HG03139 (cell line): ENCODE measurements at regions not wholly inside any gene's neighbourhood (a gene's known extent, or its start where the extent isn't known, plus 50 kb on each side); places are given as distances from the start of the nearest gene placed in this dataset.
"Not testable (repeated sequence)": the region's sequence is repeated elsewhere in the genome, so short reads cannot be mapped to it uniquely, and the experiment has no call there.

Experiments used
- ATAC-seq: cut with Tn5 transposase; IDR thresholded peaks from one replicate; pipeline ENCODE4 v1.9.1; 2021; ENCODE audit not compliant: unreplicated experiment

DNA sequence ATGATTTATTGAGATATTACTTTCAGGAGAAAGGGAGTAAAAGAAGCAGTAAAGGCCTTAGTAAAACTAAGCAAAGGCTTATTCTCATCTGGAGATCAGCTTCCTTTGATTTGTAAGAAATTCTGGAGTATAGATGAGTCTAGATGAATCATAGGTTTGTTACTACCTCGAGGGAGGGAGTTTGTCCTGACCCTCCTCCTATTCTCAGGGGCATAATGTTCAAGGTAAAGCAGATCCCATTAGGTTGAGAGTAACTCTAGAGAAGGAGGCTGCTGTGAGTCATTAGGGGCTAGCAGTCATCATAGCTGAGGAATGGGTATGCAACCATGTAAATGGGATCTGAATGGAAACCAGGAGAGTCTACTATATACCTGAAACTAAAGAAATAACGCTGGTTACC, 155.5 kb upstream of the MOCS2 start:
- no peak for ATAC-seq

DNA sequence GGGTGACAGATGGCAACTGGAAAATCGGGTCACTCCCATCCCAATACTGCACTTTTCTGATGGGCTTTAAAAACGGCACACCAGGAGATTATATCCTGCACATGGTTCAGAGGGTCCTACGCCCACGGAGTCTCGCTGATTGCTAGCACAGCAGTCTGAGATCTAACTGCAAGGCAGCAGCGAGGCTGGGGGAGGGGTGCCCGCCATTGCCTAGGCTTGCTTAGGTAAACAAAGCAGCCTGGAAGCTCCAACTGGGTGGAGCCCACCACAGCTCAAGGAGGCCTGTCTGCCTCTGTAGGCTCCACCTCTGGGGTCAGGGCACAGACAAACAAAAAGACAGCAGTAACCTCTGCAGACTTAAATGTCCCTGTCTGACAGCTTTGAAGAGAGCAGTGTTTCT, 158.7 kb upstream of the MOCS2 start:
- ATAC-seq: not testable (repeated sequence)

DNA sequence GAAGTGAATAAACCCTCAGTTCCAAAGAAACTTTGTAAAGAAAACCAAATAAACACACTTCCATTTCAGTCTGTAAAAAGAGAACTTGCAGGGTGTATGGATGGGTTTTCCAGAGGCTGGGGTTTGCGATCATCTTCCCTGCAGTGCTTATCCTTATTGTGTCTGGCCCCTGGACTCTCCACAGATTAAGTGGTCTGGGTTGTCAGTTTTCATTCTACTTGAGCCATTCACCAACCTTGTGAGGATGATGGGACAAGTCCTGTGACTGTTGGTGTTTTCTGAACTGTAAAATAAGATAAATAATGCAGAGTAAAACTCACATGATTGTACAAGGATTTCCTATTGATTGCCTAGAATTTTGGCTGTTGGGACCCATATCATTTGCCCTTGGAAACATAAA, 166.1 kb upstream of the MOCS2 start:
- no peak for ATAC-seq

DNA sequence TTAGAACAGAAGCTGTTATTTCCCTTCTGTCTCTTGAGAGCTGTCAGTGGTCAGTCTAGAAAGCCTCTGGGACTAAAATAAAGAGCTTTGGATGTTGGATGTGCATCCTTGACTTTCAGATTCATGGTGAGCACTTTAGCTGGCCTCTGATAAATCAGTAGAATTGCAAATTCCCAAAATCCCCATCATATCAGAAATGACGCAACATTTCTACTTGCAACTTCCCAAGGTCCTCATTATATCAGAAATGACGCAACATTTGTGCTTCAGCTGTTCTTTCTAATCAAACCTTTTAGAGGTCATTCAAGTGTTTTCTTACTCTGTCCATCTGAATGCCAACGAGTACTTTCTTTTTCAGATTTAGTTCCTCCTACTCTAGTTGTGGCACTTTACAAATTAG, 167.3 kb upstream of the MOCS2 start:
- no peak for ATAC-seq

DNA sequence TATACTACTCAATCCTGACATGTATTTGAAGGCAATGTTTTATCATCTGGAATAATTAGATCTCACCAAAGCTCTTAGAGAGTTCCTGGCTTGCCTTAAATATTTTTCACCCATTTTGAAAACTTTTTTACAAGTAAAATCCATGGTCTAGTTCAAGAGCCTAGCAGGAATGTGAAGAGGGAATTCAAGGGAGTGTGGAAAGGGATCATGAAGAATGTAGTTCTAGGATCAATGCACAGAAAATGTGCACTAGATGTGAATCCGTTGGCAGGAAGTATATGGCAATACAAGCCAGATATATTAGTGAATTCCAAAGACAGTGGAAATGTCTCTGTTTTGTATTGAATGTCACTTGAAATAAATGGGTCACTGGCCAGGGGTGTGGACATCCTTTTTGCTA, 167.9 kb upstream of the MOCS2 start:
- no peak for ATAC-seq

DNA sequence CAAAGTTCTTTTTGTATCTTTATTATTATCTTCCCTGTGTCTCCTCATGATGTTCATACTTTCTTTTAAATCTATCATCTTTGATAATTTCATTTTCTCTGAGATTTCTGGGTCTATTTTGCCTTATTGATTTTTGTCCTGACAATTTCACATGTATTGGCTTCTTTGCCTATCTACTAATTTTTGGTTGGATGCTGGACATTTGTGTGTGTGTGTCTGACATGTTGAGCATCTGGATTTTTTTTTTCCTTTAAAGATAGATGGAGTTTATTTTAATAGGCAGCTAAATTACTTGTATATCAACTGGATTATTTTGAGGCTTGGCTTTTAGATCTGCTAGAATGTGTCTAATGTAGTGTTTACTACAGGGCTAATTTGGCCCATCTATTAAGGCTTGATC, 178.0 kb upstream of the MOCS2 start:
- no peak for ATAC-seq

DNA sequence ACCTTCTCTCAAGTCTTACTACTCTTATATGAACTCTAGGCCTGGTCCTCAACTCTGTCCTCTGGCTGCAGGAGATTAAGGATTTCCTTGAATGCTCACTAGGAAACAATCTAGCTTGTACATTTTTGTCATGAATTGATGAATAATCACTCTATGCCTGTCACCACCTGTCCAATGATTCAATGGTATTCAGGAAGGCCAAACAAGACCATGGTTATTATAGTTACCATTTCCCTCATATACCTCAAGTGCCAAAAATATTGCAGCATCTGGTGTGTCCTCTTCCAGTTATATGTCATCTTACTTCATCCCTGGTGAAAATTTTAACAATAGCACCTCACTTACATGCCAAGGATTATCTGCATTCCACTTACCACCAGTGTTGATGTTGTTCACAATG, 179.0 kb upstream of the MOCS2 start:
- ATAC-seq: no peak

DNA sequence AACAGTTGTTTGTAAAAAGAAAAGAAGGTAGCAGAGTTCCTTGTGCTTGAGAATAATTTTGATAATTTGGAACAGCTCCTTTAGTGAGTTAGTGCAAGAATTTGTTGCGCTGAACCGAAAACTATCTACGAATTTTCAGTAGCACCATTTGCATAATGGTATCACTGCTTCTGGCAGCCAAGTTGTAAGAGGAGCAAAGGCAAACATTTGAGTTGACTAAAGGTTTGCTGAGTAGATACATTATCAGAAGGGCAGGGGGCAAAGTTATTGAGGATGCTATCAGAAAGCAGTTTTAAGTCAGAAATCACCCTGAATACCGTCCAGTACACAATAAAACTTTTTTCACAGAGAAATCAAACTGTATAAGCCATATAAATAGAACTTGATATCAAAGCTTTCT, 181.5 kb upstream of the MOCS2 start:
- no peak for ATAC-seq

DNA sequence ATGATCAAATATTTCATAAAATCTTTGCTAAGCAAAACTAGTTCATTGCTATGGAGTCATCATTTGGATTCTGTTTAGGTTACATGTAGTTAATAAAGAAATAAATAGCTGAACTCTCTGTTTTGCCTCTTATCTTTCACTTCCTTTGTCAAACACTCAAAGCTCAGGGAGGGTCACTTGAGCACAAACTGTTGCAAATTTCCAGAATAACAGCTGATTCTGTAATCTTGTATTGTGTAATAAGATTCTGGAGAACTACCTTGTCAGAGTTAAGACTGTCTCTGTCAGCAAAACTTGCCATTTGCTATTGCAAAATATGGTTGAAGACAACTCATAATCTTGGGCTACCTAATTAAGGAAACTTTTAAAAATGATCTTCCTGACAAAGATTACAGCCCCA, 182.0 kb upstream of the MOCS2 start:
- no peak for ATAC-seq

DNA sequence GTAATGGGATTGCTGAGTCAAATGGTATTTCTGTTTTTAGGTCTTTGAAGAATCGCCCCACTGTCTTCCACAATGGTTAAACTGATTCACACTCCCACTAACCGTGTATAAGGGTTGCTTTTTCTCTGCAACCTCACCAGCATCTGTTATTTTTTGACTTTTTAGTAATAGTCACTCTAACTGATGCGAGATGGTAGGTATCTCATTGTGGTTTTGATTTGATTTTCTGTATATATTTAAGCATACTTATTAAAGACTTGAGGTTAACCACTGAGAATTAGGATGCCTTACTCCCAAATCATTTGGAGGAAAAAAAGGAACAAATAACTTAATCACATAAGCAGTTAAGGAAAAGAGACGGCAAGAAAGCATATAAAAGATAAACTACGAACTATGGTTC, 181.6 kb upstream of the FST start:
- ATAC-seq: no peak

DNA sequence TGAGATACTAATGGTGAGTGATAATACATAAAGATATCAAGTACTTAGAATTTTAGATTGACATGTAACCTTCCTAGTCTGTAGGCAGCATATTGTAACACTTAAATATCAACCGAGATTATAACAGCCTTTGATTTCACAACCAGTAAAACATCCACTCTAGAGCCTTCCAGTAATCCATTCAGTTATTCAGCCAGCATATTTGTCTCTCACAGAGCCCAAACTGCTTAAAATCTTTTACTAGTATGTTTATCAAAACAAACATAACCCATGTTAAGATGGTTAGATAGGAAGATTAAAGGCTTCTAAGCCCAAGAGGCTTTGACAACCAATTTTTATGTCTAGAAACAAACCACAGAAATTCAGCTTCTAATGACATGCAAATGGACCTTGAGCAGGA, 177.9 kb upstream of the FST start:
- ATAC-seq: no peak

DNA sequence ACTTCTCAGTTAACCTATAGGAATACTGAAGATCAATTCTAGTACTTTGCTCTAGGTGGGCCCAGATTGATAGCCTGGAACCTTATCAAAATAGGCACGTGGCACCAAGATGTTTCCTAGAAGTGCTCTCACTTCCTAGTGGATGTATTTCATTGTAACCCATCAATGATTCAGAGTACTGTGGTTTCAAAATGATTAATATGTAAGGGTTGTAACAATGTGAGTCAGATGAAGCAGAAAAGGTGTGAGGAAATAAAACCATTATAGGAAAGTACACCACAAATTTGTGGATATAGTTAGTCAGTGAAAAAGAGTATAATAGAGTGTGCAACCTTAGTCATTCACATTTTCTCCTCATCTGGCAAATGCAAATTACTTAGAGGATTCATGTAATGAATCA, 177.3 kb upstream of the FST start:
- no peak for ATAC-seq

DNA sequence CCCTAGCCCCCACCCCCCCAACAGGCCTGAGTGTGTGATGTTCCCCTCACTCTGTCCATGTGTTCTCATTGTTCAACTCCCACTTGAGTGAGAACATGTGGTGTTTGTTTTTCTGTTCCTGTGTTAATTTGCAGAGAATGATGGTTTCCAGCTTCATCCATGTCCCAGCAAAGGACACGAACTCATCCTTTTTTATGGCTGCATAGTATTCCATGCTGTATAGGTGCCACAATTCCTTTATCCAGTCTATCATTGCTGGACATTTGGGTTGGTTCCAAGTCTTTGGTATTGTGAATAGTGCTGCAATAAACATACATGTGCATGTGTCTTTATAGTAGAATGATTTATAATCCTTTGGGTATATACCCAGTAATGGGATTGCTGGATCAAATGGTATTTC, 175.1 kb upstream of the FST start:
- ATAC-seq: not testable (repeated sequence)

DNA sequence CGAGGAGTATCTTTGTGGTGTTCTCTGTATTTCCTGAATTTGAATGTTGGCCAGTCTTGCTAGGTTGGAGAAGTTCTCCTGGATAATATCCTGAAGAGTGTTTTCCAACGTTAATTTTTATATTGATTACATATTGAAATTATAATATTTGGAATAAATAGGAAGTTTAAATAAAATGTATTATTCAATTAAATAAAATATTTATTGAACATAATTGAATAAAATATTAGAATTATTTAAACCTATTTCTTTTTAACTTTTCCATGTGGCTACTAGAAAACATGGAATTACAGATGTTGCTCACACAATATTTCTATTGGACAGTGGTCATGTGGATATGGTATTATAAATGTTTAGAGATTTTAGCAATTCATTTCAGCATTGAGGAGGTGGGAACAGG, 170.8 kb upstream of the FST start:
- ATAC-seq: no peak

DNA sequence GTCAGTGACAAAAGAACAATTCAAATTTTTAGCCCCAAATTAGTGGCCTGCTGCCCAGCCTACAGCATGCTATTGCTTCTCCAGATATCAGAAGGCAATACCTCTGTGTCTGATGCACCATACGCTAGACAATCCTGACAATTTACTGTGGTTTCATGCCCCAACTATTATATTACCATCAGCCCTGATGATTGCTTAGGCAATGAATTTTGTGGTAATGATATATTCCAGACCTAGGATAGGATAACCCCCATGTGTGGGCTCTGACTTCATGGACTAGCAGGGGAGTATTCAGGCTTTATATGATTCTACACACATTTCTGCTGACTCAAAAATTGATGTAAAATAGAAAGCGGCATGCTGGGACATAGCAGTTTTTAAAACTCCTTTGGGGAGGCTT, 168.7 kb upstream of the FST start:
- ATAC-seq: no peak

DNA sequence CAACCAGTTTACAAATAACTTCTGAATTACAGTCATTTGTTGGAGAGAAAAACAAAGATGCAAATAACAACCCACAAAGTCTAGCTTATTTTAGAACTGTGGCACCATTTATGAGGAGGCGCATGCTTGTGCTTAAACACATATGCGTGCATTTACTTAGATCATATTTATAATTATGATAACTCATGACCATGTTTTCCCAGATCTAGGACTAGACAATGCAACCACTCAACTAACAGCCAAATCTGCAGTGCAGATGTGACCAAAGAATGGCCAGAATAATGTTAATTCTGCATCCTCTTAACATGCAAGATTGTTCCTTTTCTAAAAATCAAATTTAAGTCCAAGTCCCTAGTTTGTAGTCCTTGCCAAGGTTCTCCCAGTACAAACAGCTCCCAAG, 167.3 kb upstream of the FST start:
- no peak for ATAC-seq

DNA sequence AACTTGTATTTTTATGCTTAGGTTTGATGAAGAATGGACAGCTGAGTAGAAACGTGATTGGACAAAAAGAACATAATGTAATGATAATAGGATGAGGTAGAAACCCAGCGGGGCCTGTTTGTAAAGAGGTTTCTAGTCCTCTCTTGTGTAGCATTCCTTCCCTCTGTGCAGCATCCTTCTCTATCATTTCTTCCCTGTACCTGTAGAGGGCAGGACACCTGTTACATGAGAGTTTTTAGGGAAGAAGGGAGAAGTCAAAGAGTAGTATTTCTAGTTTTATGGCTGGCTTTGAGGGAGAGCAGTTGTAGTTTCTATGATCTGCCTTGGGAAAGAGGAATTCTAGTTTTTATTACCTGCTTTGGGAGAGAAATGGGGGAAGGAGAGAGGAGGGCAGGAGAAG, 162.1 kb upstream of the FST start:
- ATAC-seq: no peak

DNA sequence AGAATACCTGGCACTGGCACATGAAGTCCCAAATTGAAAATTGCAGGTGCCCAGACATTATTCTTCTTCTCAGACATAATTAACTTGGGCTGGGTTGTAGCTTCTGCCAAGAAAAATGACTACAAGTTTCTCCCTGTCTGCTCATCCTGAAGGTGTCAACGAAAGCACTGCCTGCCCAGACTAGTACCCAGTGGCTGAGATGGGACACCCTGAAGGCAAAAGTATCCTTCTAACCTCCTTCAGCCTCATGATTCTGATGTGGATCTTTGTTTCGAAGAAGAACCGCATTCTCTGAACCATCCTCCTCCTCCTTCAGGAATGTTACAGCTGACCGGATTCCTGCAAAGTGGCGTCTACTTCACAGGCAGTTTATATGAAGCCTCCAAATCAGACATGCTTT, 161.1 kb upstream of the FST start:
- no peak for ATAC-seq

DNA sequence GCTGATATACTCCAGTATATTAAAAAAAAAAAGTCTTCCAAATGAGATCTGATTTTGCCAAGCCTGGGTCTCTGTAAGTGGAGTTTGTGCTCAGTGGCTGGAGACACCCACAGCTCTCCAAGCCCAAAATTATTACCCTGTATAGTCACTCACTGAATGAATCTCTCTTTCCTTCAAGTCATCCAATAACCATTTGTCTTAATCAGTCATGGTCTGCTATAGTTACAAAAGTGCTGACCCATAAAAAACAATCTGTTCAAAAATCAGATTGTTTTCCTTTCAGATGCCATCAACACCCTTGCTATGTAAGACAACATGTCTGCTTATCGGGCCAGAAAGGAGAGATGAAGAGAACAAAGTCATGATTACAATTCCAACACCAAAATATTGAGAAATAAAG, 159.4 kb upstream of the FST start:
- no peak for ATAC-seq

DNA sequence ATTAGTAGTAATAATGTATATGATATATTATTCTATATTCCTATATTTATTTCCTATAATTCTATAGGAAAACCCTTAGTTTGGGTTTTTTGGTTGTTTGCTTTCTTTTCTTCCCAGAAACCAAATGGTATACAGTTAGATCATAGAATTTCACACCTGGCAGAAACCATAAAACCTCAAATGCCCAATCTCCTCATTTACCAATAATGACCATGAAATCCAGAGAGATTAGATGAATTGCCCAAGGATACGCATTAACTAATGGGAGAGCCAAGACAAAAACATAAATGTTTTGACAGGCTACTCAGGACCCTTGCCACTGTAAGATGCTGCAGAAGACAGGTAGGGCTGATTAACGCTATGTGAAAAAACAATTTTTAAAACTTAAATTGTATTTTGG, 158.7 kb upstream of the FST start:
- no peak for ATAC-seq

DNA sequence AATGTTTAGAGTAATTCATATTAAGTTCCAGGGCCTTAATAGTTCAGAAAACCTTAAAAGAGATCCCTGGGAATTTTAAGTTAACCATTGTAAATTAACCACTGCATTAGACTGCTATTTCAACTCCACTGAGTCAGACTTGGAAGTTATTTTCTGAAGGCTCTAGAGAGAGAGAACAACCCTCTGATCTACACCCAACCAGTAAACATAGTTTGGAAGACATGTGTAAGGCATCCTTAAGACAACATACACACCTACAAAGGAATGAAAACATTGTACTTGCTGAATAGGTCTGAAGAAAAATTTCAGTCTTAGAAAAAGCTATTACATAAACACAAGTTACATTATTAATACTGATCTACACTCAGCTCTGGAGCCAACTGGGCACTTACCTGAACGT, 158.2 kb upstream of the FST start:
- no peak for ATAC-seq

DNA sequence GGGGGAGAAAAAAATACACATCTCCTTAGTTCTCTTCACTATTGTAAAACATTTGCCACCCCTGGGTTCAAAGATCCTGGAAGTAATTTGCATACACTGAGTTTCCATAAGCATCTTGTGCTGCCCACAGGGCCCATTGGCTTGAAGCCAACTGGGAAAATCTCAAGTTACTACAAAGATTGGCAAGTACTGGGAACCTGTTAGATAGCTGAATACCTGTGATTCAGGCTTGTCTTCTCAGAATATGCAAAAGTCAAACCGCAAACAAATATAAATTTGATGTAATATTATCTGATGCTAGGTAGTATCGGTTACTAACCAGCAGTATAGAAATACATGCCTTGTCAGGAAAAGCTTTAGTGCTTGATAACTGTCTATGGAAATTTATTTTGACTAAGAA, 156.9 kb upstream of the FST start:
- no peak for ATAC-seq

DNA sequence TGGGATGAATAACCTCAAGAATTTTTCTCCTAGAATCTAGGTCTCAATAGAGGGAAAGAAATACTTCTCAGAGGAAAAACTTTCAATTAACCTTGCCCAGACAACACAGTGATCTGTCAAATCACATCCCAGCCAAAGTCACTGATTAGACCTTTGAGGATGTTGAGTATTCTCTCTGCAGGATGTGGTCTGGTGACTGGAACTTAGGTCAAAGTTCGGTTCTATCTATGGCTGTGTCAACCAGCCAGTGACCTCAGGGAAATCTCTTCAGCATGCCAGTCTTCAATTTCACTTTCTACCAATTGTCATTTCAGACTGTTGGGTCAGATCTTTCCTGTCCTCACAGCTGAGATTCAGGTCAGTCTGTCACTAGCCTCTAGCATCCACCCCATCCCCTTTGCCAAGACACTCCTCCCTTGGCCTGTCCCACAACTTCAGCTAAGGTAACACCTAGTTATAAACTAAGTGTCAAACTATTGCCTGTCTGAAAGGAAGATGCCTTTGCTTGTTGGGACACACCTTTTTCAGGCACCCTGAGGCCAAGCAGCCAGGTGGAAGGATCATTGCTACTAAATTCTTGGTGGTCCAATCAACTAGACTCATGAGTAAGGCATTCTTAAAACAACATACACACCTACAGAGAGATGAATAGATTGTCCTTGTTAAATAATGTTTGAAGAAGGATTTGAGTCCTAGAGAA, 156.3 kb upstream of the FST start:
- peak; percentile 45 for ATAC-seq
